Thyroid gland (tissue), 4 donors: ENCODE measurements at regions not wholly inside any gene's neighbourhood (a gene's known extent, or its start where the extent isn't known, plus 50 kb on each side); places are given as distances from the start of the nearest gene placed in this dataset.

ENCODE experiments used
- CTCF ChIP-seq, 6 experiments: fragments of 200-600 bp in 3 of 6; fragments of 450-650 bp in 3 of 6; sonication (generic) in 3 of 6; IDR thresholded peaks; one replicate each; pipeline ENCODE4 v1.5.1; 2016 to 2019; ENCODE audit warnings: antibody characterized with exemption in 6 of 6, mild to moderate bottlenecking in 2 of 6, inconsistent platforms in 1 of 6, moderate library complexity in 1 of 6
- POLR2A ChIP-seq, 2 donors: fragments of 450-650 bp; IDR thresholded peaks; one replicate each; pipeline ENCODE4 v1.6.1; 2017; ENCODE audit warnings: antibody characterized with exemption in 2 of 2, mild to moderate bottlenecking in 2 of 2, moderate library complexity in 1 of 2

GRCh38 chr3:159934216-159934615, 54.4 kb upstream of the IL12A start:
- TF ChIP-seq CTCF (IDR thresholded peaks at IDR 0.05) (no peak), POLR2A (IDR thresholded peaks at IDR 0.05) (no peak)
